ENCODE measurements at regions not wholly inside any gene's neighbourhood (a gene's known extent, or its start where the extent isn't known, plus 50 kb on each side); places are given as distances from the start of the nearest gene placed in this dataset.
"Not testable (repeated sequence)": the region's sequence is repeated elsewhere in the genome, so short reads cannot be mapped to it uniquely, and the experiment has no call there.

DNA sequence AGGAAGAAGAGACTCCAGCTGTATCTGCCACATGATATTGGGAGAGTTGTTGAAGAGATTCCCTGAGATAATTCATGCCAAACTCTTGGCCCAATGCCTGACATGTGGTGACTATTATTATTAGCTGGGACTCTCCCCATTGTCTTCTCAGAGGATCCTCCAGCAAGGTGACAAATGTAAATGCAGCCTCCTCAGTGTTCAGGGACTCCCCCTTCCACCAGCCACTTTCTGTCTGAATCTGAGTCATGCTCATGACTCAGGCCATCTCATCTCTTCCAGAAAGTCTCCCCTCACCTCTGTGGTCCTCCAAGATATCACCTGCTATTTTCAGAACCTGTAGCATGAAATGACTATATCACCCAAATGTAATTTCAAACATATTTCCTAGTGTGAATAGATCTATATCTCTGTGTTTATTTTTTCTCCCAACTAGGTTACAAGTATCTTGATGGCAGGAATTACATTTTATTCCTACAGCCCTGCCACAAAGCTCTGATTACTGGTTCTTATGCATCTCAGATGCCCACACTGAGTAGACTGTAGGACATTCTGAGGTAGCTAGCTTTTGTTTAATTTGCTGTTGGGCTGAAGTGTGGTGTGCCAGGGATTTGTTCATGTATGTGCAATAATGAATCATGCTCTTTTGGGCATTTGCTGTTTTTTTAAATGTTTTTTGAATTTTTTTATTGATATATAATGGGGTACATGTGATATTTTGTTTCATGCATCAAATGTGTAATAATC, 126.6 kb upstream of the IL12B start:
- peak; percentile 21 for DNase-seq (ENCODE audit: low spot score)

DNA sequence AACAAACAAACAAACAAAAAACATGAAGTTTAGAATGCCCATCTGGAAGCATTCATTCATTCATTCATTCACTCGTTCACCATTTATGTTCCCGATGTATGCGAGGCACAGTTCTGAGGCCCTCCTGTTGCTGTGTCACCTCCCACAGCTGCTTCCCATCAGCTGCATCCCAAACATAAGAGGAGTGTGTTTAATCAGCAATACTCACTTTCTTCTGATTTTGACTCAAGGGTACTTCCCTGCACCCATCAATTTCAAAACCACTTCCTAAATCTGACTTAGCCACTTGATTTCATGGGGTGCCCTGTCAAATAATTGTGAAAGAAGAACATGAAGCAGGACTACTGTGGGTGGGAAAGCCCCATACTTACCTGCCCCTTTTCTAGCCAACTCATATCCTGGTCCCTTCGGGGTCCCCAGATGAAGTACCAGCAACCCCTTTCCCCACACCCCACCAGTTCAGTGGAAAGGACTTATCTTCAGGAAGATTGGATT, 128.0 kb upstream of the IL12B start:
- no peak for DNase-seq (ENCODE audit: low spot score)

GRCh38 chr5:159459132-159459627, 128.9 kb upstream of the IL12B start:
- no peak for DNase-seq (ENCODE audit: low spot score)

DNA sequence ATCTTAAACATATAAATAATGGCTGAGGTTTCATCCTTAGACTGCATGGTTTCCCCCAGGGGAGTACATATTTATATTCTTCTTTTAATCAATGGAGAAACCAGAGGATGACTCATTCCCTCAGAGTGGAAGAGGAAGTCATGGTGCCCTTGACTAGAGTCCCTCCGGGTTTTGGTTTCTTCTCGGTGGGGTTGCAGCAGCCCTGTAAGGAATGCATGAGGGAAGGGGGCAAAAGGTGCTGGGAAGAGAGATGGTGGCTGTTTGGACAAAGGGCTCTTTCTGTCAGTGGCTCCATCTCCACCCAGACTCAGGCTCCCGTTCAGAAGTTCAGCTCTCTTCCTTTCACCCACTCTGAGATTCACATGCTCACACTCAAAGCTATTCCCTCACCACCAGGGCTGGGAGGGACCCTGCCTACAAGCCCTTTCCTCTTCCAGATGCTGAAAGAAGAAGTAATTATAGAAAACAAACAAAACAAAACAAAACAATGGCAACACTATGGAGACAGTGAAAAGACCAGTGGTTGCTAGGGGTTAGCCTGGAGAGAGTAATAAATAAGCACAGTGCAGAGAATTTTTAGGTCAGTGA, 129.8 kb upstream of the IL12B start:
- peak; percentile 61 for DNase-seq (ENCODE audit: low spot score)

GRCh38 chr5:159463590-159464321, 133.5 kb upstream of the IL12B start:
- DNase-seq (ENCODE audit: low spot score) = peak; percentile 18

DNA sequence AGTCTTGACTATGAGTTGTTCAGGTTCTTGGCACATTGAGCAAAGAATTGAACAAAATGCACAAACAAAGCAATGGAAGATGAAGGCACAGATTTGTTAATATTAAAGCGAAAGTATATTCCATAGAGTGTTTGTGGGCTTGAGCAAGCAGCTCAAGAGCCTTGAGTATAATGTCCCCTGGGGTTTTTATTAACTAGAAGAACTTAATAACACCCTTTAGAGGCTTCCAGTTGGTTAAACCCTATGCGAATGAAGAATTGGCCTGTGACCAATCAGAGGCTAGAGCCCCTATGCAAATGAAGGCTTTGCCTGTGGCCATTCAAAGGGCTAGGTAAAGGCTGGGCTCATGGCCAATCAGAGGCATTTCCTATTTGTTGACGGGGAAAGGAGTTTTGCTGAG, 135.3 kb upstream of the IL12B start:
- no peak for DNase-seq (ENCODE audit: low spot score)

DNA sequence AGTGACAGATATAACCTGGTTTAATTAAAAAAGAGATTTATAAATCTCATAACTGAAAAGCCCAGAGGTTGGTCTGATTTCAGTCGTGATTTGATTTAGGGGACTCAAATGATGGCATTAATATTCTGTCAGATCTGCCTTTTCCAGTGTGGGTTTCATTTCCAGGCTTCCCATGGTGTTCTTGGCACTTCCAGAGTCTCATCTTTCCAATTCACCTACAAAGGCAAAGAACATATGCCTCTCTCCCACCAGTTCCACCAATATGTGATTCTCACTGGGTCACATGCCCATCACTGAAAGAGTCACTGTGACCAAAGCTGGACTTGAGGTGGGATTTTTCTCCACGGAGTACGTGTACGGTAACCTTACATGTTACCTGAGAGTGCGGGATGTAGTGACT, 137.4 kb upstream of the IL12B start:
- no peak for DNase-seq (ENCODE audit: low spot score)

DNA sequence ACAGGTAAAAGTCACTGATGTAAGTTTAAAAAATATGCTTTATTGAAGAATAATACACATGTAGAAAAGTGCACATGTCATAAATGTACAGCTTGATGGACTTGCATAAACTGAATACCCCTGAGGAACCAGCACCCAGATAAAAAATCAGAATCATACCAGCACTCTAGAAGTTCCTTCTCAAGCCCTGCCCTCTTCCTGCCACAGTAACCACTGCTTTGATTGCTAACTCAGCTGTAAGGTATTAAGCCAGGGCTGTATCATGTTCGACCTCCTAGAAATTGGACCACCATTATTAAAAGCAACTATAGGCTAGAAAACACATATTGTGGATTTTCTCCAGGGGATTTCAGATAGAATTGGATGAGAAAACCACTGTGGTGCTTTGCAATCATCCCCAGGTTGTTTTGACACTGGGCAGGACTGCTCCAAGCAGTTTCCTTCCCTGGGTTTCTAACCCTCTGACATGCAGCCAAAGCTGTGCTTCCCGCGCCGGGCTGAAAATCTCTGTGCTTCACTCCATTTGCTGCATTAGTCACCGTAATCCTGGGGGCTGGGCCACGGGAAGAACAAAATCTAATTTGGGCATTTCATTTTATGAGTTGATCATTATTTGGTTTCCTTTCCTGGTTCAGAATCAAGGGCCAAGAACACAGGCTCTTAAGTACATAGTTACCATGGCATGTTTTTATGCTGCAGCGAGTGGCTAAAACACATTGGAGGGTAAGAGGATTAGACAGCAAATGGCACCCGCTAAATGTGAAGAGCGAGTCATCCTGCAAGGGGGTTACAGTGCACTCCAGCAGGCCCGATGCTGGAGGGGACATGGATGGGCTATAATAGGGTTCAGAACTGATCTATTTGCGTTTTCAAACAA, 139.4 kb upstream of the IL12B start:
- no peak for DNase-seq (ENCODE audit: low spot score)

- DNase-seq (ENCODE audit: low spot score) = no peak
These were observed 141.6 kb upstream of the IL12B start for GRCh38 chr5:159471904-159472303.

- no peak for DNase-seq (ENCODE audit: low spot score)
These were observed 144.7 kb upstream of the IL12B start for GRCh38 chr5:159475026-159475425.

DNA sequence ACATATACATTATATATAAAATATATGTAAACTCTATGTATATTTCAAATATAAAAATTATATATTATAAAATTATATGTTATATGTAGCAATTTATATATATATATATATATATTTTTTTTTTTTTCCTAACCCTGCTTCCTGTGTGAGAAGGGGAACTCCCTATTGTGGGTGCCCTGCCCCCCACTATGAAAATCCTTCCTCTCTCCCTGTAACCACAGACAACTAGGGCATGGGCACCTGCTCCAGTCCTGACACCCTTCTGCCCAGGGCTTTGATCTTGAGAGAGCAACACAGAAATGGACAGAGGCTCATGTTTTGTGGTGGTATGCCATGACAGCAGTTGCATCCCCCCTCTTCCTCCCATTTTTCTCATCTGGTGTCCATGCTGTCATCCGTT, 148.7 kb upstream of the IL12B start:
- no peak for DNase-seq (ENCODE audit: low spot score)

GRCh38 chr5:159480849-159481248, 150.6 kb upstream of the IL12B start:
- no peak for DNase-seq (ENCODE audit: low spot score)

- DNase-seq (ENCODE audit: low spot score) = no peak
These were observed 151.5 kb upstream of the IL12B start for GRCh38 chr5:159481751-159482150.

GRCh38 chr5:159486836-159487235, 156.5 kb upstream of the IL12B start:
- no peak for DNase-seq (ENCODE audit: low spot score)

DNA sequence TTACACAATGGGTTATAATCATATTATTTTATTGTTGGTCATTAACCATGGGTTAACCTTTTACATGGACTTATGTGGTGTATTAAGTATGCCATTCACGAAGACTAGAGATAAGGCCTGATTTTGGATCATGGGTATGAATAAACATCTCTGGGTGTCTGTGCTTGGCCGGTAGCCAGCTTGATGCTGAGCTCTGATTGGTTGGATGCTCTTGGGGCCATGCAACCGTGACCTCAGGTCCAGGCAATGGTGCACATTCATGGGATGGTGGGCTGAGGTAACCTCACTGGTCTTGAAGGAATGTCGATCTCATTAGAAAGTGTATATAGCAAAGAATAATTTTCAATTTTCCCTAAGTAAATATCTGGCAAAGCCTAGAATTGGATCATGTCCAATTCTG, 158.2 kb upstream of the IL12B start:
- no peak for DNase-seq (ENCODE audit: low spot score)

DNA sequence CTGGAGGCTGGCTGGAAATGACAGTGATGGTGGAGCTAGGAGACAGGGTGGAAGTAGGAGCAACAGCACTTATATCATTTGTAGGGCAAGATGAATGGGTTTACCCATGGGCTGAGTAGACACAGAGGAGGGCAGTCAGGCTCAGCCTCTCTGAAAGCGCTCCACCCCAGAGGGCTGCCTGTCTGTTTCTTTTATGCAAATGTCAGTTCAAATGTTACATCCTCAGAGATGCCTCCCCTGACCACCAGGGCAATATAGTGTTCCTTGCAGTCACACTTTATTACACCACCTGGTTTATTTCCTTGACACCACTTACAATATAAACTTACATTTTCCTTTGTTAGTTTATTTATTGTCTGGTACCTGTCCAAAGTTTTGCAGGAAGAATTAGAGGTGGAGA, 159.5 kb upstream of the IL12B start:
- DNase-seq (ENCODE audit: low spot score) = no peak

DNA sequence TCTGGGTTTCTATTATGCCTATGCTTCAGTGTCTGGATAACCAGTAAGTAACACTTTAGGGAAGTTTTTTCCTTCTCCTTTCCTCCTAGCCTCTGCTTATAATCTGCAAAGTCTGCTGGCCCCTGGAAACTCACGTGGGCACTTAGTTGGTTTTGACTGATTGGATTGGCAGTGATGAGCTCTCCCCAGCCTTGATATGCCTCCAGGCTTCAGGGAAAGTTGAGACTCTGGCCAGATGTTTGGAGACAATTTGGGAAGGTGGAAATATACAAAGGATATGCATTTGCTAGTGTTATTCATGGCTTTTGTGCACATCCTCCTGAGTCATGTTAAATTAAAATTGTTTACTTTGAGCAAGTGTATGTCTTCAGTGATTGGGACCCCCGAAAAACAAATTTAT, 160.2 kb upstream of the IL12B start:
- no peak for DNase-seq (ENCODE audit: low spot score)

GRCh38 chr5:159493696-159494095, 163.4 kb upstream of the IL12B start:
- no peak for DNase-seq (ENCODE audit: low spot score)

DNA sequence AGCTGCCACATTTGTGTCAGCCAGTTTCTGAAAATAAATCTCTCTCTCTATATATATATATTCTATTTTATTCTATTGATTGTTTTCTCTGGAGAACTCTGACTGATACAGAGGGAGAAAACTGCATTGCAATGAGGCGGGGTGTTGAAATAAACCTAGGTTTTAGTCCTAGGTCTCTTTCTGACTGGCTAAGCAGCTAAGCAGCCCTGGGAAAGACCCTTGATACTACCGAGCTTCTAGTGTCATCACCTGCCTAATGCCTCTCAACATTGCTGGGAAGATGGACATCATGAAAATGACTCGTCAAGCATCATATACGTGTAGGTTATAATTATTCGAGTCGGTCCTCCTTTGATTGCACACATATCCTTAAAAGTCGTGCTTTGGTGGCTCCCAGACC, 166.5 kb upstream of the IL12B start:
- DNase-seq (ENCODE audit: low spot score) = no peak

GRCh38 chr5:159497221-159497620, 166.9 kb upstream of the IL12B start:
- DNase-seq (ENCODE audit: low spot score) = no peak

DNA sequence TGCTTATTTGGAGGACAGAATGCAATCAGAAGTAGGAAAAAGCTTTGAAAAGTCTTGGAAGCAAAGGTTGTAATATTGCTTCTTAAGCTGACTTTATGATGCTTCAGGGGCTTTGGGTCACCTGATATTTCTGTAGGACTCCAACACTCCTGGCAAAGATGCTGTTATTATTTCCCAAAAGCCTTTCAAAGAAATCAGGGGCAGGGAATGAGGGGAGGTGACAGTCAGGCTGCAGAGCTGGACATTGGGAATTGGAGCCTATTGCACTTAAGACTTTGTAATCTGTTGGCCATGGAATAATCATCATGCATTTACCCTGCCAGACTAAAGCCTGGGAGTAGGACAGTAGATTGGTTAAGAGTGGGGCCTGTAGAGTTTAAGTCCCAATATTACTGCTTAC, 168.3 kb upstream of the IL12B start:
- DNase-seq (ENCODE audit: low spot score) = no peak

DNA sequence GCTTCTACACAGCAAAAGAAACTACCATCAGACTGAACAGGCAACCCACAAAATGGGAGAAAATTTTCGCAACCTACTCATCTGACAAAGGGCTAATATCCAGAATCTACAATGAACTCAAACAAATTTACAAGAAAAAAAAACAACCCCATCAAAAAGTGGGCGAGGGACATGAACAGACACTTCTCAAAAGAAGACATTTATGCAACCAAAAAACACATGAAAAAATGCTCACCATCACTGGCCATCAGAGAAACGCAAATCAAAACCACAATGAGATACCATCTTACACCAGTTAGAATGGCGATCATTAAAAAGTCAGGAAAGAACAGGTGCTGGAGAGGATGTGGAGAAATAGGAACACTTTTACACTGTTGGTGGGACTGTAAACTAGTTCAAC, 171.8 kb upstream of the IL12B start:
- not testable (repeated sequence) for DNase-seq (ENCODE audit: low spot score)
